OCI-LY3 (cell line): ENCODE measurements at regions not wholly inside any gene's neighbourhood (a gene's known extent, or its start where the extent isn't known, plus 50 kb on each side); places are given as distances from the start of the nearest gene placed in this dataset.

Experiments
- H2AFZ ChIP-seq: fragments of 200-600, 300-600 bp; shearing (Covaris generic); 2 replicates; pipeline ENCODE4 v1.6.0; 2014; ENCODE audit warnings: antibody characterized with exemption, low read depth, low read length
- H3K27ac ChIP-seq: fragments of 200-600, 300-600 bp; sonication (generic); 2 replicates; pipeline ENCODE4 v1.5.1; 2014; ENCODE audit warnings: mild to moderate bottlenecking, low read length, moderate library complexity, mixed read lengths
- H3K27me3 ChIP-seq: fragments of 200-600, 300-600 bp; sonication (generic); 2 replicates; pipeline ENCODE4 v1.6.1; 2014; ENCODE audit warnings: low read depth, low read length, mixed read lengths
- H3K36me3 ChIP-seq: fragments of 200-600, 300-600 bp; sonication (generic); replicated peaks from 2 replicates; pipeline ENCODE3; 2014; ENCODE audit warnings: low read depth, low read length, mixed read lengths
- H3K4me1 ChIP-seq: fragments of 300-600, 200-600 bp; sonication (generic); 2 replicates; pipeline ENCODE4 v1.6.1; 2014; ENCODE audit warnings: low read length, mixed read lengths
- H3K4me2 ChIP-seq: fragments of 200-600, 300-600 bp; sonication (generic); 2 replicates; pipeline ENCODE4 v1.6.1; 2014; ENCODE audit warnings: low read length, mixed read lengths
- H3K4me3 ChIP-seq: fragments of 300-600, 200-600 bp; sonication (generic); 2 replicates; pipeline ENCODE4 v1.5.1; 2014; ENCODE audit warnings: antibody characterized with exemption, mild to moderate bottlenecking, low read length, moderate library complexity
- H3K79me2 ChIP-seq: fragments of 300-600, 200-600 bp; shearing (Covaris generic); 2 replicates; pipeline ENCODE4 v1.6.1; 2014; ENCODE audit warnings: mild to moderate bottlenecking, low read length, mixed read lengths
- H3K9ac ChIP-seq: fragments of 300-600, 200-600 bp; shearing (Covaris generic); 2 replicates; pipeline ENCODE4 v1.6.0; 2014; ENCODE audit warnings: mild to moderate bottlenecking, low read length, moderate library complexity
- H3K9me3 ChIP-seq: fragments of 200-600, 300-600 bp; shearing (Covaris generic); 2 replicates; pipeline ENCODE4 v1.6.1; 2014; ENCODE audit warnings: low read length, mixed read lengths; ENCODE audit not compliant: insufficient read depth
- H4K20me1 ChIP-seq: fragments of 200-600, 300-600 bp; sonication (generic); 2 replicates; pipeline ENCODE4 v1.6.1; 2016; ENCODE audit warnings: low read length, mixed read lengths; ENCODE audit not compliant: insufficient read depth
- EZH2phosphoT487 ChIP-seq: fragments of 200-600 bp; shearing (Covaris generic); IDR thresholded peaks from 2 replicates; pipeline ENCODE4 v1.6.1; 2018; ENCODE audit warnings: antibody characterized with exemption, mixed run types, low read depth
- TF ChIP-seq, protein P1 (sequence below): fragments of 200-600, 300-600 bp; sonication (generic); IDR thresholded peaks from 2 replicates; pipeline ENCODE4 v1.5.1; 2014; ENCODE audit warnings: antibody characterized with exemption, low read length, low read depth

DNA sequence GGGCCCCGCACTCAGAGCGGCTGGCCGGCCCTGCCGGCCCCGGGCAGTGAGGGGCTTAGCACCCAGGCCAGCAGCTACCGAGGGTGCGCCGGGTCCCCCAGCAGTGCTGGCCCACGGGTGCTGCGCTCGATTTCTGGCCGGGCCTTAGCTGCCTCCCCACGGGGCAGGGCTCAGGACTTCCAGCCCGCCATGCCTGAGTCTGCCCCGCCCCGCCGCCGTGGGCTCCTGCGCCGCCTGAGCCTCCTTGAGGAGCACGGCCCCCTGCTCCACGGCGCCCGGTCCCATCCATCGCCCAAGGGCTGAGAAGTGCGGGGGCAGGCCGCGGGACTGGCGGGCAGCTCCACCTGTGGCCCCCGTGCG lies 67.9 kb upstream of the AMZ2 start:
- peaks cover 51% of the 10 kb centered on the region for H3K4me1 ChIP-seq

DNA sequence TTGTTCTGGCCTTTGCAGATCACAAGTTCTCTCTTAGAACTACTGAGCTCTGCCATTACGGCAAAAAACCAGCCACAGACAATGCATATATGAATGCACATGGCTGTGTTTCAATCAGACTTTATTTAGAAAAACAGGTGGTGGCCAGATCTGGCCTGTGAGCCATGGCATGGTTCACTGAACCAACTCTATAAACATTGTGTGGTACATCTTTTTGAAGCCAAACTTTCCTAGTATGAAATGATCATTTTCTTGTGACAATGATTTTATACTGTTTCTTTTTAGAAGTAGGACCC lies 65.9 kb upstream of the AMZ2 start:
- peak overlapping the region; percentile 34; the same call in 1 of the 2 replicates for H2AFZ ChIP-seq
- H3K79me2 ChIP-seq = no peaks in the 10 kb centered on the region
- peak overlapping the region; percentile 3; the same call in 1 of the 2 replicates for H3K9ac ChIP-seq
- H4K20me1 ChIP-seq = no peaks in the 10 kb centered on the region
- H3K27ac ChIP-seq = peak overlapping the region; percentile 25
- H3K9me3 ChIP-seq = peaks cover 5% of the 10 kb centered on the region; the same call in 1 of the 2 replicates
- H3K4me2 ChIP-seq = peak overlapping the region; percentile 56
- no peaks in the 10 kb centered on the region for H3K36me3 ChIP-seq
- TF ChIP-seq, protein P1, sequence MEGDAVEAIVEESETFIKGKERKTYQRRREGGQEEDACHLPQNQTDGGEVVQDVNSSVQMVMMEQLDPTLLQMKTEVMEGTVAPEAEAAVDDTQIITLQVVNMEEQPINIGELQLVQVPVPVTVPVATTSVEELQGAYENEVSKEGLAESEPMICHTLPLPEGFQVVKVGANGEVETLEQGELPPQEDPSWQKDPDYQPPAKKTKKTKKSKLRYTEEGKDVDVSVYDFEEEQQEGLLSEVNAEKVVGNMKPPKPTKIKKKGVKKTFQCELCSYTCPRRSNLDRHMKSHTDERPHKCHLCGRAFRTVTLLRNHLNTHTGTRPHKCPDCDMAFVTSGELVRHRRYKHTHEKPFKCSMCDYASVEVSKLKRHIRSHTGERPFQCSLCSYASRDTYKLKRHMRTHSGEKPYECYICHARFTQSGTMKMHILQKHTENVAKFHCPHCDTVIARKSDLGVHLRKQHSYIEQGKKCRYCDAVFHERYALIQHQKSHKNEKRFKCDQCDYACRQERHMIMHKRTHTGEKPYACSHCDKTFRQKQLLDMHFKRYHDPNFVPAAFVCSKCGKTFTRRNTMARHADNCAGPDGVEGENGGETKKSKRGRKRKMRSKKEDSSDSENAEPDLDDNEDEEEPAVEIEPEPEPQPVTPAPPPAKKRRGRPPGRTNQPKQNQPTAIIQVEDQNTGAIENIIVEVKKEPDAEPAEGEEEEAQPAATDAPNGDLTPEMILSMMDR = no peak
- no peak for TF ChIP-seq EZH2phosphoT487
- H3K27me3 ChIP-seq = no peaks in the 10 kb centered on the region
- H3K4me1 ChIP-seq = peaks cover 58% of the 10 kb centered on the region
- peak overlapping the region; percentile 52 for H3K4me3 ChIP-seq

More for the DNA sequence above, 67.9 kb upstream of the AMZ2 start:
- Histone ChIP-seq H3K79me2 (no peaks in the 10 kb centered on the region), H3K4me2 (no peak overlapping the region), H3K9ac (no peak overlapping the region), H3K9me3 (peaks cover 5% of the 10 kb centered on the region; the same call in 1 of the 2 replicates), H3K27me3 (no peaks in the 10 kb centered on the region), H3K36me3 (no peaks in the 10 kb centered on the region), H3K27ac (no peak overlapping the region), H4K20me1 (no peaks in the 10 kb centered on the region), H2AFZ (no peak overlapping the region), H3K4me3 (no peak overlapping the region)
- TF ChIP-seq EZH2phosphoT487 = no peak
- TF ChIP-seq, protein P1 = no peak

DNA sequence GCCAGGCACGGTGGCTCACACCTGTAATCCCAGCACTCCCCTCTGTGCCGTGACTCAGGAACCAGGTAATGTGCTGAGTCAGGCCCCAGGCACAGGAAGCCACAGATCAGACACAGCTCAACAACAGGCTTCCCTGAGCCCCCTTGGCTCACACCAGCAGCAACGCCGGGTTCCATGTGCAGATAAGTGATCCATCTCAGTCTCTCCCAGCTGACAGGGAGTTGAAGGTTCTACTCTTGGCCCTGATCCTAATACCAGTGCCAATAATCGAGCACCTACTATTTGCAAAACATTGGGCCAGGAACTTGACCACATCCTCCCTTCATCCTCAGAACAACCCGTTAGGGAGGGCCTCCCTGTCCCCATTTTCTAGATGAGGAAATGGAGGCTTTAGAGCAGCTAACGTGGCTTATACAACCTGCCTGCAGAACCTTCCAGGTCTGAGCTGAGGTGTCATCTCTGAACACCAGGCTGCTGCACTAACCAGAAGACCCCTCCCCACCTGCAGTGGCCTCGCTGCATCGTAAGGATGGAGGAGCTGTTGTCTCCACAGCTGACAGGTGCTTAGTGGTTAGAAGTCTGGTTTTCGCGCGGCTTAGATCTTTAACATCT lies 64.8 kb upstream of the AMZ2 start:
- Histone ChIP-seq H3K36me3 (no peaks in the 10 kb centered on the region), H3K9ac (peak overlapping the region; percentile 20; the same call in 1 of the 2 replicates), H3K27me3 (no peaks in the 10 kb centered on the region), H3K4me1 (peaks cover 58% of the 10 kb centered on the region), H4K20me1 (no peaks in the 10 kb centered on the region), H3K4me2 (peak overlapping the region; percentile 87), H3K27ac (peak overlapping the region; percentile 76), H3K4me3 (peak overlapping the region; percentile 38), H3K9me3 (peaks cover 5% of the 10 kb centered on the region; the same call in 1 of the 2 replicates), H2AFZ (peak overlapping the region; percentile 87), H3K79me2 (no peaks in the 10 kb centered on the region)
- TF ChIP-seq, protein P1 = no peak
- TF ChIP-seq EZH2phosphoT487 = no peak

DNA sequence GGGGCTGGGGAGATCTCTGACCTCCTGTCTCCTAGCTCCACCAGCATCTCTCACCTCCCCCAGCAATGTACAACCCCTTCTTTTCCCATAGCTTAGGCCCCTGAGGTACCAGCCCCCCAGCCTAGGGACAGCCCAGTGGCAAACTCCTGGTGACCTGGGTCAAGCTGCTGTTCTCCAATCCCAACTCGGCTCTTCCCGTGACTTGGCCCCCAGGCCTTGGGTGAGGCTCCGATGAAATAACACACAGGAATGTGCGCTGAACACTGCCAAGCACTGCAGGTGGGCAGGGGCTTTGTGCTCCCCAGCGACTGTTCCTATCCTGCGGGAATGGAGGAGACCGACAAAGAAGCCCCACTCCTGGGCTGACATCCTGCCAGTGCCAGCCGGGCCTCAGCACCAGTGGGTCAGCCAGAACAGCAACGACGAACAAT lies 63.7 kb upstream of the AMZ2 start:
- no peaks in the 10 kb centered on the region for H3K36me3 ChIP-seq
- TF ChIP-seq, protein P1 = no peak
- TF ChIP-seq EZH2phosphoT487 = no peak
- H3K79me2 ChIP-seq = no peaks in the 10 kb centered on the region
- H4K20me1 ChIP-seq = no peaks in the 10 kb centered on the region
- H3K4me2 ChIP-seq = peak overlapping the region; percentile 87
- peaks cover 58% of the 10 kb centered on the region for H3K4me1 ChIP-seq
- H3K4me3 ChIP-seq = peak overlapping the region; percentile 62
- peak overlapping the region; percentile 76 for H3K27ac ChIP-seq
- H3K9ac ChIP-seq = peak overlapping the region; percentile 50
- peaks cover 5% of the 10 kb centered on the region; the same call in 1 of the 2 replicates for H3K9me3 ChIP-seq
- no peaks in the 10 kb centered on the region for H3K27me3 ChIP-seq
- peak overlapping the region; percentile 35 for H2AFZ ChIP-seq
